Activated B cell treated with CpG ODN at 0.5 μM for 24 hours (primary cell): ENCODE measurements at regions not wholly inside any gene's neighbourhood (a gene's known extent, or its start where the extent isn't known, plus 50 kb on each side); places are given as distances from the start of the nearest gene placed in this dataset.

Experiments used
- ATAC-seq: fragments of 200-7000 bp; cut with Tn5 transposase; one replicate; pipeline ENCODE4 v1.10.0; 2021; ENCODE audit warnings: low read depth, mild to moderate bottlenecking, moderate library complexity
- CTCF ChIA-PET: fragments of 350-600 bp; sonication (Branson Sonifier 250); formaldehyde crosslinking; loops from one replicate; lab custom pipeline; 2021; ENCODE audit warnings: antibody characterized with exemption; lab: Charles Lee
- POLR2A ChIA-PET: fragments of 350-600 bp; sonication (Branson Sonifier 250); formaldehyde crosslinking; loops from one replicate; lab custom pipeline; 2021; ENCODE audit warnings: antibody characterized with exemption; lab: Charles Lee
- DNase-seq: peaks from one replicate; pipeline ENCODE4 v3.0.0; 2022
- H3K27ac Mint-ChIP-seq: one replicate; pipeline ENCODE4 v1.8.0; 2020; ENCODE audit warnings: mixed read lengths
- H3K27me3 Mint-ChIP-seq: one replicate; pipeline ENCODE4 v1.8.0; 2021; ENCODE audit warnings: mixed read lengths
- H3K36me3 Mint-ChIP-seq: one replicate; pipeline ENCODE4 v1.8.0; 2021; ENCODE audit warnings: low read depth, mixed read lengths
- H3K4me1 Mint-ChIP-seq: one replicate; pipeline ENCODE4 v1.8.0; 2021; ENCODE audit warnings: mixed read lengths
- H3K4me3 Mint-ChIP-seq: one replicate; pipeline ENCODE4 v1.8.0; 2020; ENCODE audit warnings: mild to moderate bottlenecking, mixed read lengths
- H3K9me3 Mint-ChIP-seq: one replicate; pipeline ENCODE4 v1.8.0; 2020; ENCODE audit warnings: mixed read lengths
- CTCF ChIP-seq: fragments of 200-600 bp; IDR thresholded peaks from one replicate; pipeline ENCODE4 v1.8.0; 2022; ENCODE audit warnings: antibody characterized with exemption, mild to moderate bottlenecking
- intact Hi-C: fragments of 100-400 bp; cut with micrococcal nuclease; formaldehyde crosslinking; loops from one replicate; pipeline ENCODE4 v1.15.1; 2024

- CTCF ChIA-PET = no interaction called here
- intact Hi-C loops = no loop called here
- DNase-seq (no peak), ATAC-seq (no peak)
- Mint-ChIP-seq H3K36me3 (no peaks in the 10 kb centered on the region), H3K9me3 (no peaks in the 10 kb centered on the region), H3K4me3 (no peak overlapping the region), H3K27me3 (peaks cover 11% of the 10 kb centered on the region), H3K4me1 (no peaks in the 10 kb centered on the region), H3K27ac (no peak overlapping the region)
- TF ChIP-seq CTCF = no peak
- POLR2A ChIA-PET = no interaction called here
Measured at GRCh38 chr1:29444081-29444715, 207.9 kb downstream of the PTPRU start.

- ChIA-PET CTCF (no interaction called here), POLR2A (no interaction called here)
- no peaks in the 10 kb centered on the region for H3K9me3 Mint-ChIP-seq
- H3K27ac Mint-ChIP-seq = no peak overlapping the region
- no peaks in the 10 kb centered on the region for H3K36me3 Mint-ChIP-seq
- TF ChIP-seq CTCF = no peak
- DNase-seq = no peak
- peaks cover 19% of the 10 kb centered on the region for H3K27me3 Mint-ChIP-seq
- H3K4me3 Mint-ChIP-seq = no peak overlapping the region
- H3K4me1 Mint-ChIP-seq = no peaks in the 10 kb centered on the region
- ATAC-seq = no peak
- intact Hi-C loops = no loop called here
Measured at GRCh38 chr1:29441916-29442668, 205.8 kb downstream of the PTPRU start.

- DNase-seq = no peak
- Mint-ChIP-seq H3K4me3 (no peak overlapping the region), H3K27ac (no peak overlapping the region), H3K4me1 (no peaks in the 10 kb centered on the region), H3K36me3 (no peaks in the 10 kb centered on the region), H3K27me3 (peaks cover 19% of the 10 kb centered on the region), H3K9me3 (no peaks in the 10 kb centered on the region)
- intact Hi-C loops = no loop called here
- ChIA-PET POLR2A (no interaction called here), CTCF (no interaction called here)
- no peak for TF ChIP-seq CTCF
- no peak for ATAC-seq
Measured at GRCh38 chr1:29439615-29440014, 203.3 kb downstream of the PTPRU start.

GRCh38 chr1:29438991-29439390 is 202.7 kb downstream of the PTPRU start:
- H3K9me3 Mint-ChIP-seq = no peaks in the 10 kb centered on the region
- ATAC-seq (no peak), DNase-seq (no peak)
- intact Hi-C loops = no loop called here
- no peak overlapping the region for H3K4me3 Mint-ChIP-seq
- peaks cover 19% of the 10 kb centered on the region for H3K27me3 Mint-ChIP-seq
- POLR2A ChIA-PET = no interaction called here
- CTCF ChIA-PET = no interaction called here
- no peak for TF ChIP-seq CTCF
- no peaks in the 10 kb centered on the region for H3K36me3 Mint-ChIP-seq
- no peaks in the 10 kb centered on the region for H3K4me1 Mint-ChIP-seq
- no peak overlapping the region for H3K27ac Mint-ChIP-seq

- intact Hi-C loops = no loop called here
- H3K4me1 Mint-ChIP-seq = no peaks in the 10 kb centered on the region
- POLR2A ChIA-PET = no interaction called here
- ATAC-seq (no peak), DNase-seq (no peak)
- no peaks in the 10 kb centered on the region for H3K36me3 Mint-ChIP-seq
- no peak overlapping the region for H3K27ac Mint-ChIP-seq
- H3K4me3 Mint-ChIP-seq = no peak overlapping the region
- no peak for TF ChIP-seq CTCF
- H3K27me3 Mint-ChIP-seq = peaks cover 19% of the 10 kb centered on the region
- H3K9me3 Mint-ChIP-seq = no peaks in the 10 kb centered on the region
- CTCF ChIA-PET = no interaction called here
Measured at GRCh38 chr1:29437946-29438345, 201.6 kb downstream of the PTPRU start.
